DMS114 treated with DMSO at 0.1 percent for 48 hours (cell line): ENCODE measurements at regions not wholly inside any gene's neighbourhood (a gene's known extent, or its start where the extent isn't known, plus 50 kb on each side); places are given as distances from the start of the nearest gene placed in this dataset.

ENCODE experiments used
- DNase-seq: peaks from one replicate; lab custom pipeline; 2025; ENCODE audit not compliant: unreplicated experiment; lab: John Stamatoyannopoulos, UW

GRCh38 chr4:123913598-123913997, 517.0 kb downstream of the SPRY1 start:
- no peak for DNase-seq

GRCh38 chr4:123916821-123917220, 520.2 kb downstream of the SPRY1 start:
- DNase-seq, result no peak

GRCh38 chr4:123919576-123920098, 523.0 kb downstream of the SPRY1 start:
- no peak for DNase-seq

GRCh38 chr4:123921339-123921738, 524.7 kb downstream of the SPRY1 start:
- no peak for DNase-seq

- DNase-seq, result no peak
Observed at GRCh38 chr4:123922847-123923246, 526.3 kb downstream of the SPRY1 start.

GRCh38 chr4:123924536-123924935, 527.9 kb downstream of the SPRY1 start:
- DNase-seq, result no peak

GRCh38 chr4:123929565-123929964, 533.0 kb downstream of the SPRY1 start:
- DNase-seq, result no peak

- DNase-seq, result no peak
Observed at GRCh38 chr4:123930996-123931395, 534.4 kb downstream of the SPRY1 start.

GRCh38 chr4:123934096-123934495, 537.5 kb downstream of the SPRY1 start:
- DNase-seq, result no peak

- no peak for DNase-seq
Observed at GRCh38 chr4:123936621-123937043, 540.0 kb downstream of the SPRY1 start.

- DNase-seq, result no peak
Observed at GRCh38 chr4:123937581-123937980, 541.0 kb downstream of the SPRY1 start.

- DNase-seq, result no peak
Observed at GRCh38 chr4:123939621-123940020, 543.0 kb downstream of the SPRY1 start.

- DNase-seq, result no peak
Observed at GRCh38 chr4:123940604-123941003, 544.0 kb downstream of the SPRY1 start.

- DNase-seq, result no peak
Observed at GRCh38 chr4:123941306-123941705, 544.7 kb downstream of the SPRY1 start.

GRCh38 chr4:123943976-123944375, 547.4 kb downstream of the SPRY1 start:
- DNase-seq, result no peak

GRCh38 chr4:123945301-123945700, 548.7 kb downstream of the SPRY1 start:
- DNase-seq, result no peak

GRCh38 chr4:123950530-123950929, 553.9 kb downstream of the SPRY1 start:
- no peak for DNase-seq

- no peak for DNase-seq
Observed at GRCh38 chr4:123952530-123953274, 556.1 kb downstream of the SPRY1 start.

GRCh38 chr4:123953566-123953965, 557.0 kb downstream of the SPRY1 start:
- DNase-seq, result no peak

GRCh38 chr4:123954220-123954619, 557.6 kb downstream of the SPRY1 start:
- DNase-seq, result no peak

- DNase-seq, result no peak
Observed at GRCh38 chr4:123955167-123955800, 558.7 kb downstream of the SPRY1 start.

- DNase-seq, result no peak
Observed at GRCh38 chr4:123956204-123956603, 559.6 kb downstream of the SPRY1 start.
